Dermis blood vessel endothelial cell (primary cell): ENCODE measurements at regions not wholly inside any gene's neighbourhood (a gene's known extent, or its start where the extent isn't known, plus 50 kb on each side); places are given as distances from the start of the nearest gene placed in this dataset.
"Not testable (repeated sequence)": the region's sequence is repeated elsewhere in the genome, so short reads cannot be mapped to it uniquely, and the experiment has no call there.

ENCODE experiments used
- DNase-seq: peaks from one replicate; pipeline ENCODE4 v3.0.0; 2010

- DNase-seq: no peak
Measured at GRCh38 chrX:113892891-113893290, 691.0 kb upstream of the HTR2C start.

GRCh38 chrX:113892401-113892800, 691.5 kb upstream of the HTR2C start:
- no peak for DNase-seq

- DNase-seq: no peak
Measured at GRCh38 chrX:113873056-113873455, 710.8 kb upstream of the HTR2C start.

GRCh38 chrX:113868711-113869110, 715.2 kb upstream of the HTR2C start:
- DNase-seq: no peak

- DNase-seq: no peak
Measured at GRCh38 chrX:113868177-113868576, 715.7 kb upstream of the HTR2C start.

- no peak for DNase-seq
Measured at GRCh38 chrX:113849408-113849807, 734.5 kb upstream of the HTR2C start.

- DNase-seq: no peak
Measured at GRCh38 chrX:113833096-113834055, 750.5 kb upstream of the HTR2C start.

- DNase-seq: no peak
Measured at GRCh38 chrX:113828470-113828869, 755.4 kb upstream of the HTR2C start.

GRCh38 chrX:113818346-113818745, 765.5 kb upstream of the HTR2C start:
- DNase-seq: no peak

- no peak for DNase-seq
Measured at GRCh38 chrX:113804819-113805218, 779.1 kb upstream of the HTR2C start.

- no peak for DNase-seq
Measured at GRCh38 chrX:113804291-113804690, 779.6 kb upstream of the HTR2C start.

GRCh38 chrX:113802837-113803236, 781.0 kb upstream of the HTR2C start:
- no peak for DNase-seq

GRCh38 chrX:113800955-113801354, 782.9 kb upstream of the HTR2C start:
- DNase-seq: no peak

GRCh38 chrX:113793563-113793962, 790.3 kb upstream of the HTR2C start:
- no peak for DNase-seq

GRCh38 chrX:113790987-113791386, 792.9 kb upstream of the HTR2C start:
- no peak for DNase-seq

- DNase-seq: not testable (repeated sequence)
Measured at GRCh38 chrX:113784754-113785153, 799.1 kb upstream of the HTR2C start.

GRCh38 chrX:113770806-113771205, 813.1 kb upstream of the HTR2C start:
- no peak for DNase-seq

GRCh38 chrX:113770071-113770470, 813.8 kb upstream of the HTR2C start:
- no peak for DNase-seq

GRCh38 chrX:113759422-113759821, 824.5 kb upstream of the HTR2C start:
- DNase-seq: no peak

- DNase-seq: no peak
Measured at GRCh38 chrX:113747274-113747973, 836.5 kb upstream of the HTR2C start.

GRCh38 chrX:113743069-113743468, 840.8 kb upstream of the HTR2C start:
- DNase-seq: no peak

GRCh38 chrX:113741744-113742143, 842.1 kb upstream of the HTR2C start:
- peak; percentile 53 for DNase-seq

GRCh38 chrX:113728937-113729336, 854.9 kb upstream of the HTR2C start:
- no peak for DNase-seq

GRCh38 chrX:113726898-113727297, 857.0 kb upstream of the HTR2C start:
- DNase-seq: no peak
